GM18499 (cell line): ENCODE measurements at regions not wholly inside any gene's neighbourhood (a gene's known extent, or its start where the extent isn't known, plus 50 kb on each side); places are given as distances from the start of the nearest gene placed in this dataset.

ENCODE experiments used
- ATAC-seq: cut with Tn5 transposase; IDR thresholded peaks from one replicate; pipeline ENCODE4 v1.9.1; 2021; ENCODE audit warnings: moderate number of reproducible peaks; ENCODE audit not compliant: insufficient read depth, unreplicated experiment

DNA sequence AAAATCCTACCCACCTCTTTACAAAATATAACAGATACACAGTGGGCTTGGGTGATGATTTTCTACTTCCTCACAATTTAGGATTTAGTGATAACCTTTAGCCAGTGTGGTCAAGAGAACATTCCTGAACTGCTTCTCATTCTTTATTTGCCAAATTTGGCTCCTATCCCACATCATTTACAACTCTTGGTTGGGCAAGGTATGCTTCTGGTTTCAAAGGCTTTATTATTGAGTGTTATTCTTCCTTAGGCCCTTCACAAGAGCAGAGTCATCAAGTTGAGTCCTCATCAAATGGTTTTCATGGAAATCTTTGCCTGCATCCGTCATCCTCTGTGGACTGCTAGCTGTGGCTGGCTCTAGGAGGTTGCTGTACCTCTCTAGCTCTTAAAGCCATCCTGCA is 472.0 kb upstream of the ETAA1 start:
- no peak for ATAC-seq

DNA sequence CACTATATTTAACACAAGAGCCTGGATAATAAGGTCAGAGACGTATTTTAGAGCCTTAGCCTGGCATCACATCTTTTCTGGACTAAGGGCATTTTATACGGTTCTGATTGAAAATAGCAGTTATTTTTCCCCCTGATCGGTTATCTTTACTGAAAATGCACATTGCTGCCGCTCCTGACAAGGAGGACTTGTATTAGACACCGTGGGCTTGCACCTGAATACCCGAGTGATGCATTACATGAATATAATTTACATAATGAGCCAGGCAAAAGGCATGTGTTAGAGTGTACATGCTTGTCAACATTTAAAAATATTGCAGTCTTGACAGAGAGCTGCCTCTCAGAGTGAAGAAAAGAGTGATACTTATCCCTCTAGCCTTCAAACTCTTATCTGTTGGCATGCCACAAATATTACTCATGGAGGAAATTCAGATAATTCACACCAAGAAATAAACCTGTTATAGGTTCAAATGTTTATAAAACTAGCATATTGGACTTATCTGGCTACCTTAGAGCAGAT is 470.5 kb upstream of the ETAA1 start:
- no peak for ATAC-seq

DNA sequence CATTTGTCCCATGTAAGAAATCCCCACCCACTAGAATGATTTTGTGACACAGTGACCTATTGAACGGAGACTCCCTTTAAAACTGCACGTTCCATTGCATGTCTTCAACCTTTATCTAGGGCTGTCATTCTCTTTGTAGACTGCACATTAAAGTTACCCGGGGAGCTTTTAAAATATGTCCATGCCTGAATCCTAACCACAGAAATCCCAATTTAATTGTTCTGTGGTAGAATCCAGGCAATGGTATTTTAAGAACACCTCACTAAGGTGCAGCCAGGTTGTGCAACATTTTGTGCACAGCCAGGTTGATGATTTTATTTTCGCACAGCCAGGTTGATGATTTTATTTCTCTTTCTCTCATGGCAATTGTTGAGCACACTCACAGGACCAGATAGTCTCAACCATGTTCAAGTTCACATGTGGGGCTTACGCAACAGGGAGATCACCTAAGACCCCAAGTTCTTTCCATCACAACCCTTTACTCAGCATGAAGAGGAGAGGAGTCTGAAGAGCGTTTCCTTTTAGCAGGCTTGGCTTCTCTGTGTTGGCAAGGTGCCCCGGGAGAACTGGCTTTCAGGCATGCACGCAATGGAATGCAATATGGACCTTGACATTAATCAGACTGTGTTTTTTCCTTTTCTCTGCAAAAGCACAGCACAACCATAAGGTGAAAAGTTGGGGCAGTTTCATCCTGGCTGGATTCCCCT is 467.3 kb upstream of the ETAA1 start:
- ATAC-seq: no peak

DNA sequence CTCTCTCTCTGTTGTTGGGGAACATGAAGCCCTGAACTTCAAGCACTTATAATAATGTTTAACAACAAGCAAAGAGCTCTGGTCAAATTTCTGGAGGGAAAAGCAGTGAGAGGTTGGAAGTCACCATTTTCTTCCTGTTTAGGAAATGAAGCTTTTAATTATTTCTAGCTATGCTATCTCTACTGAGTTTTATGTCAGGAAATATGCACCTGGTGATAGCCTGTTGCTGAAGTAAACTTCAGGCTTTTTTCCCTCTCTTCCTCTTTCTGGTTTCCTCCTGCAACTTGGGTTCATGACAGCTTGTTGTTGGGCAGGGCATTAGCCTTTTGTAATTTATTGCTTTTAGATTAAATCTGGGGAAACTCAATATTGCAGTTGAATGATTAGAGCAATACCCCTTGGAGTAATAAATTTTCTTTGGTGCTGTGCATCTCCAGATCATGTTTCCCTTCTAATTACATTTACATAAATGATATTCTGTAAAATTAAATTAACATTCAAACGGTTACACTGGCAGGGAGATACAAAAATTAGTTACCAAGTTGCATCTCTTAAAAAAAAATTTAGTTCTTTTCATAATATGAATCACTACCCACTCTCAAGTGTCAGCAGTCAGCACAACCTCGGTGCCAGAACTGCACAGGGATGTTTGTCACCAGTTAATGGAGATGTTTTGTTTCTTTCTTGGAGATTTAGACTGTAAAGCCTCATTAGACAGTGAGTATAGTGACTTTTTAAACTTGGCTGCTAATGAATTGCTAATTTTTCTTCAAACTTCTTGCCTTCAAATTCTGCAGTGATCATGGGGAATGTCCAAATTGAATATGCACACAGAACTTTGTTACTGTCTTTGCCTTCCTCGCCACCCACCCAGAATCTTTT is 466.6 kb upstream of the ETAA1 start:
- ATAC-seq: no peak

DNA sequence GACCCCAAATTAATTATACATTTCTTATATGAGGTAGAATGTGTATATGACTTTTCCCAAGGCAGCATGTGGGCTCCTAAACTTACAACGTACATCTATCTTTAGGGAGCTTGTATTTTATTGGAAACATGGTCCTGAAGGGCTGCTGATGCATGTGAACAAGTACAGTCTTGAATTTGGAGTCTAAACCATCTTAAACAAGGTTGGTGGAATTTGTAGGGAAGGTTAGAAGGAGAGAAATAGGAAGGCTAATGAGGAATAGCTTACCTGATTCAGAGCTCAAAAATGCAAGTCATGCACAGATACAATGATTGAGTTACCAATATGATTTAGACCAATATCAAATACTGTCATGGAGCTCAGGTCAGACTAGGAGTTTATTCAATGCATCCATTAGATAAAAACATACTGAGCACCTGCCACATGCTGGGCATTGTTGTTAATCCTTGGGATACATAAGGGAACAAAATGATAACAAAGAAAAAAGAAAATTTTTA is 458.6 kb upstream of the ETAA1 start:
- ATAC-seq: no peak

DNA sequence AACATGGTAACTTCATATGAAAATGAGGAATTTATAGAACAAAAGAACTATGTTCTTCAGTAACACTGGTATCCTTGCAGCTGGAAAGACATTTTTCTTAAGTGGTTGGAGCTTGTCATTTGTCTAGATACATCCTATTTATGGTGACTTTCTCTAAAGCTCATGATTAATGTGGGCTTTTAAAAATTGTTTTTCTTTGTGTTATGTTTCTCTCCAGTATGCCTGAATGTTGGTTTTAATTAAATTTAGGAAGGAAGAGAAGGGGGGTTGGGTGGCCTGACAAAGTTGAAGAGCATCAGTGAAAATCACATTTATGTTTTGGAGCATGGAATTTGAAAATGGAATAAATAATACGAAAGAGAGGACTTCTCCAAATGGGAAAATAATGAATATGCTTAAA is 457.1 kb upstream of the ETAA1 start:
- ATAC-seq: no peak

DNA sequence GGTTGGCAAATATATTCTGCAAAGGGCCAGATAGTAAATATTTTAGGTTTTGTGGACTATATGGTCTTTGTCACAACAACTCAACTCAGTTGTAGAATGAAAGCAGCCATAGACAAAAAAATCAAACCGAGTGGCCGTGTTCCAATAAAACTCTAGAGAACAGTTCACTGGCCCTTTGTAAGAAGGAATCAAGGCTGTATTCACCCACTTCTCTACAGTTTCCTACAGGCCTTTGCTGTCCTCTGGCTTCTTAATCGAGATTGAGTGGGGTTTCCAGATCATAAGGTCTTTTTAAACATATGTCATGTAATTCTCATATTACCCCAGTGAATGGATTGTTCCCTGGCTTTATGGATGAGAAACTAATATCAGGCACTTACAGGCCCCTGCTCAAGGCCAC is 448.9 kb upstream of the ETAA1 start:
- ATAC-seq: no peak

DNA sequence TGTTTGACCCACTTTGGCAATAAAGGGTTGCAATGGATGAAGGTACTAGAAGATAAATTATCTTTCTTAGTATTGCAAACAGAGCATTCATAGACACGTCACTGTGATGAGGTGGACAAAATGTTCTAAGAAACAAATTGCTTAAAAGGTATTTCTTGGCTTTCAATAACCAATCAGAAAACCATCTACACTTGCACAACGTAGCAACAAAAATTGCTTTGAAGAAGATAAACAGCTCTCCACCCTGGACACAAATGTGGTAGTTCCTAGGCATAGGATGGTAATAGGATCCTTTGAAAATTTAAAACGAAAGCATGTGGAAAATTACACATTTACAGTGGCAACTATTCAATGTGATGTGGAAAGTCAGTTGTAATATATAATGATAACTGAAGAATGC is 439.9 kb upstream of the ETAA1 start:
- ATAC-seq: no peak

DNA sequence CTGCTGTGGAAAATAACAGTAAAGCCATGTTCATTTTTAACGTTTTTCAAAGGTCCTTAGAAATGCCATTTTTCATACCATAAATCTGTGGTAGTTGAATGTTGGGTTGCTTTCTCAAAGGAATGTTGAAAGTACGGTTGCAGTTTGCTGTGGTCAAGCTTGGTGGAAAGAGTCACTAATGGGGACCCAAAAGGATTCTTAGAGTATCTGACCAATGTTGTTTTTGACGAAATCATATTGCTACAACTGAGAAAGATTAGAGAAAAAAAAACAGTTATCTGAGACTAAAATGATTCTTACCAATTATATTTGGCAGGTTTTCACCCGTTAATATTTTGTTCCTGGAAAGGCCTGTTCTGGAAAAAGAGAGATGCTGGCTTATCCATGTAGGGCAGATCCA is 439.5 kb upstream of the ETAA1 start:
- ATAC-seq: no peak

DNA sequence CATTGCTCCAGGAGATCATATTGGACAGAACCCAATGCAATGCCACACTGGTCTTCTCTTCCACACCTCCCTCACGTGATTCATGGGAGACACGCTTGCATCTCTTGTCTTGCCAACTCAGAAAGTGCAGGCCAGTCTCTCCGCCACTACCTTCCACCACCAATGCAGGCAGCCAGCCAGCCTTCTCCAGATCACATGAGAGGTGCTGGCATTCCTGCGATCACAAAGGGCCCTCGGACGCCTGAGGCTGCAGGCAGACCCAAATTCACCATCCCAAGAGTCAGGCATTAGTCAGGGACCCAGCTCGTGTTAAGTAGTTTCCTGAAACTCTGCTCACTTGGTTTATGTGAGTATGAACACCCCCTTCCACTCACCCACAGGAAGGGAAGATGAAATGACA is 437.0 kb upstream of the ETAA1 start:
- no peak for ATAC-seq

DNA sequence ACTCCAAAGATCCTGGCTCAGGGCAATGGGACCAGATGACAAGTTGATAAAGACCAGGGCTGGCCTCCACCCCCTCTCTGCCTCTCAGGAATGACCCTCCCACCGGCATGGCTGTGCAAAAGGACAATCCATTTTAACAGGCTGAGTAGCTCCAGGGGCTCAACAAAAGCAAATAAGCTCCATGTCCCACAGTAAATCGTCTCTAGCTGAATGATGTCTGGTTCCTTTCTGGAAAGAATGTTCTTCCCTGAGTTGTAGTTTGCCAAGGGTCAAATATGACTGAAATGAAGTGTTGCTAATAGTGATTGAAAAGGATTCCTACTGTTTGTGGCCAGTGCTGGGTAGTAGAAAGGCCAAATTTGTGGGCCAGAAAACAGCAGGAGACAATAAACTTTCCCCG is 434.4 kb upstream of the ETAA1 start:
- no peak for ATAC-seq

DNA sequence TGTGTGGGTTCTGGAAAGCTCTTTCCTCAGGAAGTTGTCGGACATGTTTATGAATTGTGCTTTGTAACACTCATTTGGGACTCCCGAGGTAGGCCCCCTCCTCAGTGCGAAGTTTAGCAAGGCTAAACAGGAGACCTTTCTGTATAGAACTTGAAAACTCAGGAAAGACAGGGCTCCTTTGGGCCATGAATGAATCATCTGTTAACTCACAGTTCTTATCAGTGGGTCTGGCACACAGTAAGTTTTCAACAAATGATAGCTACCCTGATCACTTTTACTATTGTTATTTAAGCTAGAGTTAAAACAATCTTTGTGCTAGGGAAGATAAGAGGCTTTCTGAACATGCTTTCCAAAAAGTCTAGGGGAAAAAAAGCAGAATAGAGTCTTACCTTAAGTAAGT is 430.5 kb upstream of the ETAA1 start:
- ATAC-seq: no peak

DNA sequence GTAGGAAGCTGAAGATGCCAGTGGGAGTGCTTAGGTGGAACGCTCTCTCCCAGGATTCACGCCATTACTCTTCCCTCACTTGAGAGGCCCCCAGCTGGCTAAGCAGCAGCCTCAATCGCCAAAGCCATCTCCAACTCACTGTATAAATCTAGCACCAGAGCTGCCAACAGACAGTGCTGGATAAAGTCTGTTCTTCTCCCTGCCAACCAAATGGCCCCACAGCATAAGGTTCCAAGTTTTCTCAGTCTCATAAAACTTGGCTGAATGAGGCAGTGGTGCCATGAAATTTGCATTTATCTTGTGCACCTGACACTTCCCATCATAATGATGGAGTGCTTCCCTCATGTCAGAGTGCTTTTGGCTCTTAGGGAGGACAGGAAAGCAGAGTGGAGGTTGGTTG is 428.2 kb upstream of the ETAA1 start:
- ATAC-seq: no peak

DNA sequence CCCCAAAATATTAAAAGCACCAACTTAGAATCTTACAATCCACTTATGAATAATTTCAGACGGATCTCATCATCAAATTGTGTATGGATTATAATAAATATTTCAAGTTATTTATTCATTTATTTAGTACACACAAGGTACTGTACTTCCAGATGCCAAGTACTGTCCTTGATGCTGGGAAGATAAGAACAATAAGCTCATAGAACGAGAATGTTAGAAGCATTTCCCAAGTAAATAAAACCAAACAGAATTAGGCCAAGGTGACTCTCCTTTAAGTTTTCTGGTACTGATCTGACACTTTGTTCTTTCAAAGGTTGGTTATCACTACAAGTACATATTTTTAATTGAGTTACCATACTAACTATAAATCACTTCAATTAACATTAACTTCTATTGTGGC is 416.1 kb upstream of the ETAA1 start:
- no peak for ATAC-seq

DNA sequence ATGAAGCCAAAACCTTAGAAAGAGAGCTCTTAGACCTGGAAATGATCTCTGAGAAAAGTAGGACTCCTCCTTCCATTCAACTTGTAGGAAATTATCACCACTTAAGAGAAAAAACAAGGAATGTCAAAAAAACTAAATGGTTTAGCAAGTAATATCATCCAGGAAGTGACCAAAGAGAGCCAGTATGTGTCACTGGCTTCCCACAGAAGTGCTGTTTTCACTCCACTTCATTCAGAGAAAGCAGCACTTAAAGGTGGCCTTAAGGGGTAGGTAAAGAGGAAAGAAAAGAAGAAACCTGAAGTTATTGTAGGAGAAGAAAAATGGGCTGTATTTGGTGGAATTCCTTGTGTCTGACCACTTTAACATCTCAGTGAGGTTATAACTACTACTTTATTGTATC is 414.4 kb upstream of the ETAA1 start:
- ATAC-seq: no peak

DNA sequence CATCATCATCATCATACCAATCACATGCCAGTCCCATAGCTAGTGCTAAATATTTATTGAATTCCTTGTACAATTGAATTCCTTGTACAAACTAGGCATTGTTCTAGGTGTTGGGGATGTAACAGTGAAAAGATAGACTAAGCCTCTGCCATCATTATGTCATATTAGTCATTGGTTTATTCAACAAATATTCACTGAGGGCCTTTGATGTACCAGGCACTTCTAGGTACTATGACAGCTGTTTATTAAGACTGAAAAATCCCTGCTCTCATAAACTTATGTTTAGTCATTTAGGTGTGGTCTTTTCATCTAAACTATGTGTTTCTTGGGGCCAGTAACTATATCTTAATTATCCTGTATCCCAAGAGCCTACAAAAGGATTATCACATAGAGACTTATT is 412.3 kb upstream of the ETAA1 start:
- no peak for ATAC-seq

DNA sequence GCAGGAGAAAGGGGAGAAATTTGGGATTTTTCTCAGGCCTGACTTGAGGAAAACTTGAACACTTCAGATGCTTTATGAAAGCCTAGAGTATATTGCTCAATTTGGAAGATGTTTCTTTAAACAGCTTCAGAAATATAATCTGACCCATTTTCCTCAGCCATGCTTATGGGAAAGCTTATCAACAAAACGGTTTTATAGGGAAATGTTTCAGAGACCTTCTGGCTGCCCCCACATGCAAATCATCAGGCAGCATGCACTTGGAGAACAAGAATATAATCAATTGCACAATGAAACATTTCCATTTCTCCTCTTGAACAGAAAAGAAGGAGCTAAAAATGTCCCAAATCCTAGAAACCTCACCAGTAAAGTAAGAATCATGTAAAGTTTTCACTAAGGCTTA is 411.2 kb upstream of the ETAA1 start:
- no peak for ATAC-seq

DNA sequence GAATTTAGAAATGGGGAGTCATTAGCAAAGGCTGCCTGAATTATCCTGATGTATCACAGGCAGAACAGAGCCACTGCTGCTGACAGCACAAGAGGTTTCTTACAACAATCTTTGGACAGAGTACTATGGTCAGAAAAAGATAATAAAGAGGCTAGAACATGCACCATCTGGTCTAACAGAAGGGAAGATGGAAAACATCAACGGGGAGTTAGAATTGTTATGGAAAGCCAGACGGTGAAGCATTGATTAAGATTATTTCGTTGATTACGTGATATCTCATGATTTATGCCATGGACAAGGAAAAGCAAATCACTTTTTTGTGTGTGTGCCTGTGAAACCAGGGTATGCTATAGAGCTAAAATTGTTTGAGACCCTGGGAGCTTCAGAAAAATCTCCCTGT is 409.4 kb upstream of the ETAA1 start:
- ATAC-seq: no peak

DNA sequence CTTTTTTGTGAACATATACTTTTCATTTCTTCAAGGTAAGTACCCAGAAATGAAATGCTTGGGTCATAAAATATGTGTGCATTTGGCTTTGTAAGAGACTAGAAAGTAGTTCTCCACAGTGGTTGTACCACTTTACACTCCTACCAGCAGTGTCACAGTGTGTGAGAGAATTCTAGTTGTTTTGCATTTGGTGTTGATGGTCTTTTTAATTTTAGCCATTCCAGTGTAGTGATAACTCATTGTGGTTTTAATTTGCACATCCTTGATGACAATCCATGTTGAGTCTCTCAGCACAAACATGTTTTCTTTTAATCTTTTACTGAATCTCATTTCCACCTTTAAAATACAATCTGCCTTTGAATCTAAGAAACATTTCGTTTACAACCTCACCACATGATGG is 402.5 kb upstream of the ETAA1 start:
- no peak for ATAC-seq

DNA sequence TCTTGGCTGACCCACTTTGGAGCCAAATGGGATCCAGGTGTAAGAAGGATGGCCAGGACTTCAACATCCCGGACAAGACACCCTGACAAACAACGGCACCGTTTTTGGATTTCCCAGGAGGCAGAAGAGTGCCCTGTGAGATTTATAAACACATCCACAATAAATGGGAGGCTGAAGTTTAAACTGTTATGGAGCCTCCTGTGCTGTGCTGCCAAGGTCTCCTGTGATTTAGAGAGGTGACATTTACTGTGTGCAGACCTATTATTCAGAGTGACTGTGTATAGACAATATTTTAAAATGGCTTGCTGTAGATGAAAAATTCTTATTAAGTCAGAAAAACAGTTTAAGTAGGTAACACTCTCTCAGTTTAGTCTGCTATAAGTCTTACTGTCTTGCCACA is 401.5 kb upstream of the ETAA1 start:
- ATAC-seq: no peak

DNA sequence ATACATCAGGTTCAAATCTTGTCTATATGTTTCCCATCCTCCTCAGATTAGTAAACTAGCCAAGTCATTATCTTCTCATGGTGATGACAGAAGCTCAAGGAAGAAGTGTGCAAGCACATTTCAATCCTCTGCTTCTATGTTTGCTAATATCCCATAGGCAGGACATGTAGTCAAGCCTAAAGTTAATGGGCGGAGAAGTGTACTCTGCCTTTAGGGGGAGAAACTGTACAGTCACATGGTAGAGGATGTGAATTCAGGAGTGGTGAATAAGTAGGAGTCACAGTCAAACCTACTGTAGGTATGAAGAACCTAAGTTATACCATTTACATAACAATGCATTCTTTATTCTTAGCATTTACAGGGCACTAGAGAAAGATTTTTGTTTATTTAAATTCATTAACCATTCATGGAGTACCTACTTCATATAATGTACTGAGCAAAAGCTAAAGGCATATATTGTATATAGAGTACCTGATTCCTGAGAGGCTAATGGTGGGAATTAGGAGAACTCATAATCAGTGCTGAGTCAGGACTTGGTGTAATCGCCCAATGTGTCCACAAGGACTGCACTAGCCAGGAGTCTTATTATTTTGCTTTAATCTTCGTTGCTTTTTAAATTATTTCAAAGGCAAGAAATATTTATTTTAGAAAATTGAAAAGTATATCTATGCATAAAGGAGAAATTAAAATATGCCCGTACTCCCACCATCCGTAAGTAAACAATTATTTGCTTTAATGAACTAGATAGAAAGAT is 394.3 kb upstream of the ETAA1 start:
- no peak for ATAC-seq
